HG02981 (cell line): ENCODE measurements at regions not wholly inside any gene's neighbourhood (a gene's known extent, or its start where the extent isn't known, plus 50 kb on each side); places are given as distances from the start of the nearest gene placed in this dataset.

Experiments
- ATAC-seq: cut with Tn5 transposase; IDR thresholded peaks from one replicate; pipeline ENCODE4 v1.9.1; 2021; ENCODE audit warnings: mild to moderate bottlenecking, moderate library complexity; ENCODE audit not compliant: unreplicated experiment

GRCh38 chr6:23591761-23592160 lies 534.3 kb upstream of the NRSN1 start:
- ATAC-seq, result no peak

- ATAC-seq, result no peak
Observed at GRCh38 chr6:23600118-23600517, 525.9 kb upstream of the NRSN1 start.

GRCh38 chr6:23601811-23602345 lies 524.1 kb upstream of the NRSN1 start:
- no peak for ATAC-seq

GRCh38 chr6:23608931-23609435 lies 517.0 kb upstream of the NRSN1 start:
- no peak for ATAC-seq

GRCh38 chr6:23611776-23612381 lies 514.1 kb upstream of the NRSN1 start:
- no peak for ATAC-seq

GRCh38 chr6:23618366-23618765 lies 507.6 kb upstream of the NRSN1 start:
- no peak for ATAC-seq

- ATAC-seq, result no peak
Observed at GRCh38 chr6:23620911-23621401, 505.1 kb upstream of the NRSN1 start.

- ATAC-seq, result no peak
Observed at GRCh38 chr6:23630726-23631635, 495.0 kb upstream of the NRSN1 start.

GRCh38 chr6:23633996-23634395 lies 492.0 kb upstream of the NRSN1 start:
- ATAC-seq, result no peak

GRCh38 chr6:23635150-23635549 lies 490.9 kb upstream of the NRSN1 start:
- no peak for ATAC-seq

- ATAC-seq, result no peak
Observed at GRCh38 chr6:23637296-23637695, 488.7 kb upstream of the NRSN1 start.

GRCh38 chr6:23642849-23643248 lies 483.2 kb upstream of the NRSN1 start:
- ATAC-seq, result no peak

- ATAC-seq, result no peak
Observed at GRCh38 chr6:23647045-23647444, 479.0 kb upstream of the NRSN1 start.

GRCh38 chr6:23650676-23651075 lies 475.3 kb upstream of the NRSN1 start:
- ATAC-seq, result no peak

- ATAC-seq, result no peak
Observed at GRCh38 chr6:23654745-23655144, 471.3 kb upstream of the NRSN1 start.

GRCh38 chr6:23655525-23655924 lies 470.5 kb upstream of the NRSN1 start:
- no peak for ATAC-seq

- no peak for ATAC-seq
Observed at GRCh38 chr6:23656255-23657194, 469.5 kb upstream of the NRSN1 start.

GRCh38 chr6:23659125-23659524 lies 466.9 kb upstream of the NRSN1 start:
- ATAC-seq, result no peak

- no peak for ATAC-seq
Observed at GRCh38 chr6:23661549-23661948, 464.5 kb upstream of the NRSN1 start.

- no peak for ATAC-seq
Observed at GRCh38 chr6:23663096-23663495, 462.9 kb upstream of the NRSN1 start.

GRCh38 chr6:23663652-23664051 lies 462.4 kb upstream of the NRSN1 start:
- no peak for ATAC-seq
